Endothelial cell (in vitro differentiated cells): ENCODE measurements at regions not wholly inside any gene's neighbourhood (a gene's known extent, or its start where the extent isn't known, plus 50 kb on each side); places are given as distances from the start of the nearest gene placed in this dataset.

Source experiments
- DNase-seq: peaks from one replicate; pipeline ENCODE4 v3.0.0; 2021; ENCODE audit warnings: low spot score
- H3K27ac Mint-ChIP-seq: one replicate; pipeline ENCODE4 v1.8.0; 2021; ENCODE audit warnings: mixed read lengths, inconsistent platforms; ENCODE audit not compliant: unreplicated experiment
- H3K27me3 Mint-ChIP-seq: one replicate; pipeline ENCODE4 v1.8.0; 2021; ENCODE audit warnings: mild to moderate bottlenecking, moderate library complexity, mixed read lengths, inconsistent platforms; ENCODE audit not compliant: unreplicated experiment
- H3K36me3 Mint-ChIP-seq: one replicate; pipeline ENCODE4 v1.8.0; 2021; ENCODE audit warnings: mild to moderate bottlenecking, low read depth, mixed read lengths, inconsistent platforms; ENCODE audit not compliant: unreplicated experiment
- H3K4me1 Mint-ChIP-seq: one replicate; pipeline ENCODE4 v1.8.0; 2021; ENCODE audit warnings: mild to moderate bottlenecking, mixed read lengths, inconsistent platforms; ENCODE audit not compliant: unreplicated experiment
- H3K4me3 Mint-ChIP-seq: one replicate; pipeline ENCODE4 v1.8.0; 2021; ENCODE audit warnings: mild to moderate bottlenecking, mixed read lengths, inconsistent platforms; ENCODE audit not compliant: unreplicated experiment
- H3K9me3 Mint-ChIP-seq: one replicate; pipeline ENCODE4 v1.8.0; 2021; ENCODE audit warnings: mixed read lengths, inconsistent platforms; ENCODE audit not compliant: unreplicated experiment
- TF ChIP-seq, protein P1 (sequence below): fragments of 200-600 bp; sonication (generic); IDR thresholded peaks from one replicate; pipeline ENCODE4 v1.5.0; 2021; ENCODE audit warnings: antibody characterized with exemption; ENCODE audit not compliant: unreplicated experiment

DNA sequence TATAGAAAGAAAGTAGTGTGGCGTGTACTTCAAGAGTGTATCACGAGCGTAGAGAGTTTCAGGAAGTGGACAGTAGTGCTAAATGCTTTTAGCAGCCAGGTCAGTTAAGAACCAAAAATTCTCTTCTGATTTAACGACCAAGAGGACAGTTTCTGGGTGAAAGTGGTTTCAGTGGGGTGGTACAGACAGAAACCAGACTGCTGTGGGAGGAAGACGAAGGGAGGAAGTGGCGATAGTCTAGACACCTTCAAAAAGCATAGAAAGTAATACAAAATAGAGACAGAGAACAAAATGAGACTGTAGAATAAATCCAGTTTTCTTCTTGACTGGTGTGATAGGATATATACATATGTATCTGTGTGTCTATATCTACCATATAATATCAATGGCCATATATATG is 93.5 kb downstream of the MBL2 start:
- no peaks in the 10 kb centered on the region for H3K36me3 Mint-ChIP-seq
- TF ChIP-seq, protein P1, sequence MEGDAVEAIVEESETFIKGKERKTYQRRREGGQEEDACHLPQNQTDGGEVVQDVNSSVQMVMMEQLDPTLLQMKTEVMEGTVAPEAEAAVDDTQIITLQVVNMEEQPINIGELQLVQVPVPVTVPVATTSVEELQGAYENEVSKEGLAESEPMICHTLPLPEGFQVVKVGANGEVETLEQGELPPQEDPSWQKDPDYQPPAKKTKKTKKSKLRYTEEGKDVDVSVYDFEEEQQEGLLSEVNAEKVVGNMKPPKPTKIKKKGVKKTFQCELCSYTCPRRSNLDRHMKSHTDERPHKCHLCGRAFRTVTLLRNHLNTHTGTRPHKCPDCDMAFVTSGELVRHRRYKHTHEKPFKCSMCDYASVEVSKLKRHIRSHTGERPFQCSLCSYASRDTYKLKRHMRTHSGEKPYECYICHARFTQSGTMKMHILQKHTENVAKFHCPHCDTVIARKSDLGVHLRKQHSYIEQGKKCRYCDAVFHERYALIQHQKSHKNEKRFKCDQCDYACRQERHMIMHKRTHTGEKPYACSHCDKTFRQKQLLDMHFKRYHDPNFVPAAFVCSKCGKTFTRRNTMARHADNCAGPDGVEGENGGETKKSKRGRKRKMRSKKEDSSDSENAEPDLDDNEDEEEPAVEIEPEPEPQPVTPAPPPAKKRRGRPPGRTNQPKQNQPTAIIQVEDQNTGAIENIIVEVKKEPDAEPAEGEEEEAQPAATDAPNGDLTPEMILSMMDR = no peak
- no peaks in the 10 kb centered on the region for H3K9me3 Mint-ChIP-seq

DNA sequence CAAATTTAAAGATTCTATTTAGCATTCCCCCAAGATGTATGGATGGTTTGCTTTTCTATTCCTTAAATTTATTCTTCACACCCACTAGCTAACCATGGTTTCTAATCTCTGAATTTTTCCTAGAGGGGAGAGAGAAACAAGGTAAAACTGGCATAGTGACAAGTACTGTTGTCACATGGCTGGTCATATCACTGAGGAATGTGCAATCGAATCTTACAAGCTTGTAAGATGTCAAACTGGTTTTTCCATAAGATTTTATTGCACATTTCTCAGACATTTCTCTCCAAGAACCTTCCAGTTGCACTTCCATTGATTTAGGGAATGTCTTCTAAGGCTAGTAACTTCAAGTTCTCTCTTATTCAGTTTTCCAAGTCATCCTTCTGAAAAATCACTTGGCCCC is 89.8 kb downstream of the MBL2 start:
- Mint-ChIP-seq H3K36me3 (no peaks in the 10 kb centered on the region), H3K27ac (no peak overlapping the region), H3K9me3 (no peaks in the 10 kb centered on the region), H3K4me1 (no peaks in the 10 kb centered on the region), H3K27me3 (no peaks in the 10 kb centered on the region), H3K4me3 (no peak overlapping the region)
- no peak for DNase-seq
- TF ChIP-seq, protein P1 = no peak

More for the DNA sequence above, 93.5 kb downstream of the MBL2 start:
- no peaks in the 10 kb centered on the region for H3K27me3 Mint-ChIP-seq
- no peak for DNase-seq
- no peak overlapping the region for H3K4me3 Mint-ChIP-seq
- H3K4me1 Mint-ChIP-seq = no peaks in the 10 kb centered on the region
- H3K27ac Mint-ChIP-seq = no peak overlapping the region

DNA sequence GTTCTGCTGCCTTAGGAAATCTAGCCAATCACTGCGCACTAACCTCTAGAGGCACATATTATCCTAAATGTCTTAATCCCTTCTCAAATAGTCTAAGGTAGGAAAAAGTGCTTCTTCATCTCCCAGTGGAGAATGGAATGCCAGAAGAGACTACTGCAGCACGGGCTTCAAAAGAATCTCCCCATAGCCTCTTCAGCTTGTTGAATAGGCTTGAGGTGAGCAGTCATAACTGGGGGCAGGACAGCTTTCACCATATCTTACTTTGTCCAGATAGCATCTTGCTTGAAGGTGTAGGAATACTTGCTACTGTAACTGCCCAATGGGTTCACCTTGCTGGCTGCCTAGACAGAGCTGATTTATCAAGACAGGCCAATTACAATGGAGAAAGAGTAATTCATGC is 88.8 kb downstream of the MBL2 start:
- no peak overlapping the region for H3K27ac Mint-ChIP-seq
- no peaks in the 10 kb centered on the region for H3K9me3 Mint-ChIP-seq
- no peaks in the 10 kb centered on the region for H3K36me3 Mint-ChIP-seq

DNA sequence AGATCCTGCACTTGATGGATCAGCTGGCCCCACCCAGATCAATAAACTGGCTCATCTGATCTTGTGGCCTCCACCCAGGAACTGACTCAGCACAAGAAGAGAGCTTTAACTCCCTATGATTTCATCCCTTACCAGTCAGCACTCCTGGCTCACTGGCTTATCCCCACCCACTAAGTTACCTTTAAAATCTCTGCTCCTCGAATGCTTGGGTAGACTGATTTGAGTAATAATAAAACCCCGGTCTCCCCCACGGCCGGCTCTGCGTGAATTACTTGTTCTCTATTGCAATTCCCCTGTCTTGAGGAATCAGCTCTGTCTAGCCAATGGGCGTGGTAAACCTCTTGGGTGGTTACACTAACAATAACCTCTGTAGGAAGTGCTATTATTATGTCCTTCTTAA is 83.7 kb downstream of the MBL2 start:
- no peak overlapping the region for H3K27ac Mint-ChIP-seq
- TF ChIP-seq, protein P1 = no peak

More for the DNA sequence above, 88.8 kb downstream of the MBL2 start:
- Mint-ChIP-seq H3K4me1 (no peaks in the 10 kb centered on the region), H3K4me3 (no peak overlapping the region), H3K27me3 (no peaks in the 10 kb centered on the region)
- TF ChIP-seq, protein P1 = no peak
- no peak for DNase-seq

DNA sequence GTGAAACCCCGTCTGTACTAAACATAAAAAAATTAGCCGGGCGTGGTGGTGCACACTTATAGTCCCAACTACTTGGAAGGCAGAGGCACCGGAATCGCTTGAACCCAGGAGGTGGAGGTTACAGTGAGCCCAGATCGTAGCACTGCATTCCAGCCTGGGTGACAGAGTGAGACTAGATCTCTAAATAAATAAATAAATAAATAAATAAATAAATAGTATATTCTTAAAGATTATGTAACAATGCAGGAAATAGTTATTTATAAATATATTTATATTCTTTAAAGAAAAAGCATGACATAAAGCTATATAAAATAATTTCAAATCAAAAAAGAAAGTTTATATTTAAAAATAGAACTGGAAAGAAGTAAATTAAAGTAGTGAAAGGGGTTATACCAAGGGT is 76.4 kb downstream of the MBL2 start:
- DNase-seq = no peak
- H3K36me3 Mint-ChIP-seq = no peaks in the 10 kb centered on the region
- H3K4me3 Mint-ChIP-seq = no peak overlapping the region
- TF ChIP-seq, protein P1 = no peak
- no peaks in the 10 kb centered on the region for H3K27me3 Mint-ChIP-seq
- no peaks in the 10 kb centered on the region for H3K4me1 Mint-ChIP-seq
- no peaks in the 10 kb centered on the region for H3K9me3 Mint-ChIP-seq
- H3K27ac Mint-ChIP-seq = no peak overlapping the region

More for the DNA sequence above, 83.7 kb downstream of the MBL2 start:
- H3K4me3 Mint-ChIP-seq = no peak overlapping the region
- no peaks in the 10 kb centered on the region for H3K36me3 Mint-ChIP-seq
- no peak for DNase-seq
- H3K4me1 Mint-ChIP-seq = no peaks in the 10 kb centered on the region
- no peaks in the 10 kb centered on the region for H3K9me3 Mint-ChIP-seq
- no peaks in the 10 kb centered on the region for H3K27me3 Mint-ChIP-seq
